Vagina (tissue), 2 donors: ENCODE measurements at regions not wholly inside any gene's neighbourhood (a gene's known extent, or its start where the extent isn't known, plus 50 kb on each side); places are given as distances from the start of the nearest gene placed in this dataset.

ENCODE experiments used
- DNase-seq, 2 donors: peaks; one replicate each; pipeline ENCODE4 v3.0.0-alpha.2; 2017; ENCODE audit errors: extremely low spot score in 2 of 2
- H3K27ac ChIP-seq: fragments of 200-600 bp; sonication (generic); one replicate; pipeline ENCODE4 v1.5.1; 2019
- H3K27me3 ChIP-seq: fragments of 200-600 bp; sonication (generic); one replicate; pipeline ENCODE4 v1.5.1; 2019
- H3K36me3 ChIP-seq, 2 donors: fragments of 200-600 bp; sonication (generic); one replicate each; pipeline ENCODE4 v1.5.1; 2017 to 2019
- H3K4me1 ChIP-seq: fragments of 200-600 bp; sonication (generic); one replicate; pipeline ENCODE4 v1.5.1; 2019
- H3K4me3 ChIP-seq, 2 donors: fragments of 200-600 bp; sonication (generic); 1 replicate in 1 of 2; 2 replicates in 1 of 2; pipeline ENCODE4 v1.5.1; 2016 to 2019
- H3K9me3 ChIP-seq: fragments of 200-600 bp; sonication (generic); one replicate; pipeline ENCODE4 v1.5.1; 2019
- CTCF ChIP-seq, 3 experiments: fragments of 450-650 bp in 2 of 3; fragments of 200-600 bp in 1 of 3; sonication (generic) in 1 of 3; IDR thresholded peaks; one replicate each; pipeline ENCODE4 v1.5.1; 2017 to 2019; ENCODE audit warnings: antibody characterized with exemption in 3 of 3, mild to moderate bottlenecking in 2 of 3, moderate library complexity in 2 of 3
- POLR2A ChIP-seq, 2 donors: fragments of 450-650 bp; IDR thresholded peaks; one replicate each; pipeline ENCODE4 v1.6.1; 2017; ENCODE audit warnings: antibody characterized with exemption in 2 of 2, mild to moderate bottlenecking in 2 of 2, moderate library complexity in 2 of 2
- POLR2AphosphoS5 ChIP-seq, 2 donors: sonication (generic); formaldehyde crosslinking; IDR thresholded peaks; one replicate each; pipeline ENCODE4 v1.9.0; 2017; ENCODE audit warnings: antibody characterized with exemption in 2 of 2, mild to moderate bottlenecking in 2 of 2, low read depth in 1 of 2; ENCODE audit not compliant: insufficient read depth in 1 of 2
- intact Hi-C: fragments of 100-400 bp; cut with DNase I; formaldehyde crosslinking; loops from one replicate; pipeline ENCODE4 v1.15.1; 2023

GRCh38 chr14:53850714-53851296, 105.8 kb downstream of the BMP4 start:
- Histone ChIP-seq H3K36me3 (no peaks in the 10 kb centered on the region), H3K27ac (no peak overlapping the region), H3K27me3 (no peaks in the 10 kb centered on the region), H3K4me3 (no peak overlapping the region), H3K9me3 (no peaks in the 10 kb centered on the region), H3K4me1 (no peaks in the 10 kb centered on the region)
- DNase-seq: no peak
- TF ChIP-seq CTCF (IDR thresholded peaks at IDR 0.05) (no peak), POLR2AphosphoS5 (IDR thresholded peaks at IDR 0.05; ENCODE audit: insufficient read depth in 1 of 2, low read depth in 1 of 2) (no peak), POLR2A (IDR thresholded peaks at IDR 0.05) (no peak)
- intact Hi-C loops: no loop called here

GRCh38 chr14:53849549-53849948, 107.1 kb downstream of the BMP4 start:
- no peak for DNase-seq
- intact Hi-C loops: no loop called here

GRCh38 chr14:53848854-53849253, 107.8 kb downstream of the BMP4 start:
- intact Hi-C loops: no loop called here
- Histone ChIP-seq H3K4me1 (no peaks in the 10 kb centered on the region), H3K4me3 (no peak overlapping the region), H3K27ac (no peak overlapping the region), H3K27me3 (no peaks in the 10 kb centered on the region), H3K36me3 (no peaks in the 10 kb centered on the region), H3K9me3 (no peaks in the 10 kb centered on the region)
- TF ChIP-seq POLR2AphosphoS5 (IDR thresholded peaks at IDR 0.05; ENCODE audit: insufficient read depth in 1 of 2, low read depth in 1 of 2) (no peak), CTCF (IDR thresholded peaks at IDR 0.05) (no peak)
- DNase-seq: no peak

More at GRCh38 chr14:53849549-53849948, 107.1 kb downstream of the BMP4 start:
- Histone ChIP-seq H3K4me3 (no peak overlapping the region), H3K36me3 (no peaks in the 10 kb centered on the region), H3K27me3 (no peaks in the 10 kb centered on the region), H3K9me3 (no peaks in the 10 kb centered on the region), H3K4me1 (no peaks in the 10 kb centered on the region), H3K27ac (no peak overlapping the region)
- TF ChIP-seq POLR2A (IDR thresholded peaks at IDR 0.05): no peak
- TF ChIP-seq POLR2AphosphoS5 (IDR thresholded peaks at IDR 0.05; ENCODE audit: insufficient read depth in 1 of 2, low read depth in 1 of 2): no peak
- TF ChIP-seq CTCF (IDR thresholded peaks at IDR 0.05): no peak

- Histone ChIP-seq H3K27me3 (no peaks in the 10 kb centered on the region), H3K36me3 (no peaks in the 10 kb centered on the region), H3K4me1 (no peaks in the 10 kb centered on the region), H3K9me3 (no peaks in the 10 kb centered on the region), H3K4me3 (no peak overlapping the region), H3K27ac (no peak overlapping the region)
- intact Hi-C loops: no loop called here
- no peak for TF ChIP-seq CTCF (IDR thresholded peaks at IDR 0.05)
- no peak for DNase-seq
Observed at GRCh38 chr14:53847881-53848280, 108.7 kb downstream of the BMP4 start.

- TF ChIP-seq POLR2AphosphoS5 (IDR thresholded peaks at IDR 0.05; ENCODE audit: insufficient read depth in 1 of 2, low read depth in 1 of 2) (no peak), POLR2A (IDR thresholded peaks at IDR 0.05) (no peak), CTCF (IDR thresholded peaks at IDR 0.05) (no peak)
- no peak overlapping the region for H3K27ac ChIP-seq
- H3K36me3 ChIP-seq: no peaks in the 10 kb centered on the region
- no peak for DNase-seq
- no peaks in the 10 kb centered on the region for H3K9me3 ChIP-seq
- H3K4me3 ChIP-seq: no peak overlapping the region
- H3K4me1 ChIP-seq: no peaks in the 10 kb centered on the region
- H3K27me3 ChIP-seq: no peaks in the 10 kb centered on the region
- intact Hi-C loops: no loop called here
Observed at GRCh38 chr14:53847057-53847456, 109.6 kb downstream of the BMP4 start.
